B cell (primary cell): ENCODE measurements at regions not wholly inside any gene's neighbourhood (a gene's known extent, or its start where the extent isn't known, plus 50 kb on each side); places are given as distances from the start of the nearest gene placed in this dataset.

Source experiments
- ATAC-seq: fragments of 200-7000 bp; cut with Tn5 transposase; one replicate; pipeline ENCODE4 v1.10.0; 2021; ENCODE audit warnings: low read depth, mild to moderate bottlenecking, moderate number of reproducible peaks, moderate library complexity
- CTCF ChIA-PET: fragments of 350-600 bp; sonication (Branson Sonifier 250); formaldehyde crosslinking; loops from one replicate; lab custom pipeline; 2021; ENCODE audit warnings: antibody characterized with exemption, inconsistent platforms; lab: Charles Lee
- POLR2A ChIA-PET: fragments of 350-600 bp; sonication (Branson Sonifier 250); formaldehyde crosslinking; loops from one replicate; lab custom pipeline; 2021; ENCODE audit warnings: antibody characterized with exemption; lab: Charles Lee
- DNase-seq: peaks from one replicate; pipeline ENCODE4 v3.0.0; 2013
- H2AFZ ChIP-seq: 2 replicates; pipeline ENCODE4 v1.6.1; 2012; ENCODE audit warnings: mild to moderate bottlenecking, low read depth, low read length; ENCODE audit not compliant: insufficient read depth, poor library complexity, severe bottlenecking
- H3K27ac ChIP-seq, 2 donors: 1 replicate in 1 of 2; 2 replicates in 1 of 2; pipeline ENCODE4 v1.5.1; 2012 to 2013; ENCODE audit warnings: low read length in 2 of 2, mild to moderate bottlenecking in 2 of 2, moderate library complexity in 1 of 2
- H3K27me3 ChIP-seq, 4 experiments: fragments of 200-600 bp in 1 of 4; sonication (generic) in 1 of 4; replicated peaks in 1 of 4; 1 replicate in 2 of 4; 2 replicates in 2 of 4; pipeline versions ENCODE4 v1.6.1 to v1.7.0; 2013 to 2016; ENCODE audit warnings: low read length in 3 of 4, mild to moderate bottlenecking in 2 of 4, mixed read lengths in 1 of 4, moderate library complexity in 1 of 4; ENCODE audit not compliant: insufficient read depth in 4 of 4, control insufficient read depth in 3 of 4; ENCODE audit errors: control extremely low read depth in 1 of 4
- H3K36me3 ChIP-seq, 2 experiments: replicated peaks in 1 of 2; 1 replicate in 1 of 2; 2 replicates in 1 of 2; pipeline versions ENCODE4 v1.6.1 to v1.7.1; 2013; ENCODE audit warnings: low read length in 1 of 2; ENCODE audit not compliant: insufficient read depth in 2 of 2, control insufficient read depth in 1 of 2; ENCODE audit errors: control extremely low read depth in 1 of 2, extremely low read depth in 1 of 2
- H3K4me1 ChIP-seq, 2 donors: fragments of 200-600 bp in 1 of 2; sonication (generic) in 1 of 2; 1 replicate in 1 of 2; 2 replicates in 1 of 2; pipeline versions ENCODE4 v1.5.1 to v1.6.1; 2013 to 2017; ENCODE audit warnings: low read length in 2 of 2; ENCODE audit not compliant: control insufficient read depth in 2 of 2, insufficient read depth in 2 of 2
- H3K4me2 ChIP-seq: replicated peaks from 2 replicates; pipeline ENCODE3; 2012; ENCODE audit warnings: mild to moderate bottlenecking, low read depth, low read length; ENCODE audit not compliant: poor library complexity, severe bottlenecking
- H3K4me3 ChIP-seq, 5 experiments: fragments of 200-600 bp in 1 of 5; sonication (generic) in 1 of 5; 1 replicate in 3 of 5; 2 replicates in 2 of 5; pipeline versions ENCODE4 v1.5.1 to v1.7.0; 2011 to 2016; ENCODE audit warnings: low read length in 4 of 5, mild to moderate bottlenecking in 4 of 5, low read depth in 2 of 5, control low read depth in 1 of 5, moderate library complexity in 1 of 5; ENCODE audit not compliant: insufficient read depth in 1 of 5; ENCODE audit errors: control extremely low read depth in 1 of 5, extremely low read depth in 1 of 5
- H3K79me2 ChIP-seq: fragments of 200-600 bp; sonication (generic); one replicate; pipeline ENCODE4 v1.6.0; 2016; ENCODE audit warnings: low read length; ENCODE audit not compliant: control insufficient read depth, insufficient read depth
- H3K9ac ChIP-seq: fragments of 200-600 bp; sonication (generic); 2 replicates; pipeline ENCODE4 v1.6.1; 2017; ENCODE audit warnings: mild to moderate bottlenecking, low read length, moderate library complexity
- H3K9me3 ChIP-seq, 3 donors: one replicate each; pipeline versions ENCODE4 v1.6.1 to v1.7.1; 2013; ENCODE audit warnings: low read length in 2 of 3; ENCODE audit not compliant: control insufficient read depth in 2 of 3, insufficient read depth in 1 of 3; ENCODE audit errors: control extremely low read depth in 1 of 3
- H4K20me1 ChIP-seq: 2 replicates; pipeline ENCODE4 v1.6.0; 2012; ENCODE audit warnings: mild to moderate bottlenecking, low read length; ENCODE audit not compliant: insufficient read depth, control insufficient read depth, poor library complexity, severe bottlenecking
- H3K27ac Mint-ChIP-seq: one replicate; pipeline ENCODE4 v1.8.0; 2021; ENCODE audit warnings: mixed read lengths
- H3K27me3 Mint-ChIP-seq: one replicate; pipeline ENCODE4 v1.8.0; 2021; ENCODE audit warnings: mixed read lengths
- H3K4me1 Mint-ChIP-seq: one replicate; pipeline ENCODE4 v1.8.0; 2021; ENCODE audit warnings: mixed read lengths
- H3K4me3 Mint-ChIP-seq: one replicate; pipeline ENCODE4 v1.8.0; 2021; ENCODE audit warnings: mixed read lengths
- H3K9me3 Mint-ChIP-seq: one replicate; pipeline ENCODE4 v1.8.0; 2022; ENCODE audit warnings: mixed read lengths; ENCODE audit not compliant: insufficient read depth
- CTCF ChIP-seq: fragments of 200-600 bp; IDR thresholded peaks from one replicate; pipeline ENCODE4 v1.8.0; 2022; ENCODE audit warnings: antibody characterized with exemption, mild to moderate bottlenecking
- EZH2 ChIP-seq: IDR thresholded peaks from 2 replicates; pipeline ENCODE4 v1.6.1; 2012; ENCODE audit warnings: borderline replicate concordance, low read depth, mild to moderate bottlenecking, moderate library complexity, low read length; ENCODE audit not compliant: insufficient read depth, poor library complexity, severe bottlenecking
- WGBS: methylation state at CpG from one replicate; pipeline ENCODE4 v1.1.5; 2013; ENCODE audit warnings: missing lambda C conversion rate; ENCODE audit not compliant: insufficient coverage; 5-methylcytosine and 5-hydroxymethylcytosine counted together
- intact Hi-C: fragments of 100-400 bp; cut with micrococcal nuclease; formaldehyde crosslinking; loops from one replicate; pipeline ENCODE4 v1.10.0; 2022

GRCh38 chr3:118067439-118067838 is 967.2 kb downstream of the IGSF11 start:
- DNase-seq (no peak), ATAC-seq (no peak)
- Histone ChIP-seq H3K4me1 (no peaks in the 10 kb centered on the region), H3K9ac (no peak overlapping the region), H3K27me3 (no peaks in the 10 kb centered on the region), H3K9me3 (peaks cover 0 to 4% (median 0%) of the 10 kb centered on the region in 3 donors), H3K27ac (no peak overlapping the region), H4K20me1 (no peaks in the 10 kb centered on the region), H3K36me3 (no peaks in the 10 kb centered on the region), H3K79me2 (no peaks in the 10 kb centered on the region), H3K4me3 (no peak overlapping the region), H2AFZ (no peak overlapping the region), H3K4me2 (no peak overlapping the region)
- peaks cover 2% of the 10 kb centered on the region for H3K9me3 Mint-ChIP-seq
- no peak overlapping the region for H3K4me3 Mint-ChIP-seq
- H3K4me1 Mint-ChIP-seq: no peaks in the 10 kb centered on the region
- CTCF ChIA-PET: no interaction called here
- 86% methylated on average over 1 of the region's 4 CpGs for WGBS
- POLR2A ChIA-PET: no interaction called here
- TF ChIP-seq CTCF (no peak), EZH2 (no peak)
- intact Hi-C loops: no loop called here
- H3K27ac Mint-ChIP-seq: no peak overlapping the region
- no peaks in the 10 kb centered on the region for H3K27me3 Mint-ChIP-seq

- no peak overlapping the region for H3K4me2 ChIP-seq
- no peaks in the 10 kb centered on the region for H4K20me1 ChIP-seq
- no peak overlapping the region for H3K4me3 ChIP-seq
- H3K27ac Mint-ChIP-seq: no peak overlapping the region
- ChIA-PET CTCF (no interaction called here), POLR2A (no interaction called here)
- TF ChIP-seq CTCF (no peak), EZH2 (no peak)
- no peaks in the 10 kb centered on the region for H3K4me1 Mint-ChIP-seq
- intact Hi-C loops: no loop called here
- no peaks in the 10 kb centered on the region for H3K27me3 ChIP-seq
- H2AFZ ChIP-seq: no peak overlapping the region
- peaks cover 4% of the 10 kb centered on the region for H3K9me3 Mint-ChIP-seq
- DNase-seq (no peak), ATAC-seq (no peak)
- H3K9me3 ChIP-seq: peaks cover 0 to 16% (median 0%) of the 10 kb centered on the region in 3 donors
- H3K79me2 ChIP-seq: no peaks in the 10 kb centered on the region
- WGBS: 73% methylated on average over 5 of the region's 6 CpGs
- H3K27me3 Mint-ChIP-seq: no peaks in the 10 kb centered on the region
- H3K9ac ChIP-seq: no peak overlapping the region
- H3K4me1 ChIP-seq: no peaks in the 10 kb centered on the region
- no peak overlapping the region for H3K4me3 Mint-ChIP-seq
- no peaks in the 10 kb centered on the region for H3K36me3 ChIP-seq
- no peak overlapping the region for H3K27ac ChIP-seq
These were observed 958.8 kb downstream of the IGSF11 start for GRCh38 chr3:118075873-118076272.
